Sigmoid colon (tissue), 6 donors: ENCODE measurements at regions not wholly inside any gene's neighbourhood (a gene's known extent, or its start where the extent isn't known, plus 50 kb on each side); places are given as distances from the start of the nearest gene placed in this dataset.

ENCODE experiments used
- DNase-seq: peaks from one replicate; pipeline ENCODE4 v3.0.0-alpha.2; 2019
- H3K27ac ChIP-seq, 4 donors: fragments of 200-600 bp; sonication (generic); one replicate each; pipeline ENCODE4 v1.5.1; 2016 to 2019; ENCODE audit warnings: mild to moderate bottlenecking in 1 of 4
- H3K27me3 ChIP-seq, 3 donors: fragments of 200-600 bp; sonication (generic); one replicate each; pipeline ENCODE4 v1.5.1; 2019; ENCODE audit warnings: mild to moderate bottlenecking in 1 of 3
- H3K36me3 ChIP-seq, 4 donors: fragments of 200-600 bp; sonication (generic); one replicate each; pipeline ENCODE4 v1.5.1; 2016 to 2019
- H3K4me1 ChIP-seq, 4 donors: fragments of 200-600 bp; sonication (generic); one replicate each; pipeline ENCODE4 v1.5.1; 2017 to 2019
- H3K4me3 ChIP-seq, 4 donors: fragments of 200-600 bp; sonication (generic); one replicate each; pipeline ENCODE4 v1.5.1; 2017 to 2019; ENCODE audit warnings: mild to moderate bottlenecking in 2 of 4, moderate library complexity in 1 of 4
- H3K9me3 ChIP-seq, 4 donors: fragments of 200-600 bp in 3 of 4; sonication (generic) in 3 of 4; one replicate each; pipeline versions ENCODE4 v1.5.1 to v1.6.1; 2013 to 2019
- EP300 ChIP-seq, 4 donors: sonication (generic); formaldehyde crosslinking; IDR thresholded peaks; one replicate each; pipeline ENCODE4 v1.6.1; 2017; ENCODE audit warnings: antibody characterized with exemption in 4 of 4
- POLR2A ChIP-seq, 2 donors: fragments of 450-650 bp; IDR thresholded peaks; one replicate each; pipeline ENCODE4 v1.6.1; 2016; ENCODE audit warnings: antibody characterized with exemption in 2 of 2, mild to moderate bottlenecking in 2 of 2, moderate library complexity in 2 of 2
- POLR2AphosphoS5 ChIP-seq, 4 donors: sonication (generic); formaldehyde crosslinking; IDR thresholded peaks; one replicate each; pipeline ENCODE4 v1.6.1; 2017; ENCODE audit warnings: antibody characterized with exemption in 4 of 4
- WGBS, 2 donors: extraction: QIAGEN DNeasy Blood & Tissue Kit; methylation state at CpG; one replicate each; pipeline ENCODE4 v1.1.7; 2013; 5-methylcytosine and 5-hydroxymethylcytosine counted together
- intact Hi-C: fragments of 100-400 bp; cut with DNase I; formaldehyde crosslinking; loops from one replicate; pipeline ENCODE4 v1.15.1; 2023
- TF ChIP-seq, protein P1 (sequence below), 4 experiments: fragments of 450-650 bp in 3 of 4; fragments of 200-600 bp in 1 of 4; IDR thresholded peaks; one replicate each; pipeline ENCODE4 v1.5.1; 2016 to 2019; ENCODE audit warnings: antibody characterized with exemption in 4 of 4, mild to moderate bottlenecking in 3 of 4, moderate library complexity in 2 of 4
- donor health status: healthy with polysubstance abuse.
- donor health status: healthy.

DNA sequence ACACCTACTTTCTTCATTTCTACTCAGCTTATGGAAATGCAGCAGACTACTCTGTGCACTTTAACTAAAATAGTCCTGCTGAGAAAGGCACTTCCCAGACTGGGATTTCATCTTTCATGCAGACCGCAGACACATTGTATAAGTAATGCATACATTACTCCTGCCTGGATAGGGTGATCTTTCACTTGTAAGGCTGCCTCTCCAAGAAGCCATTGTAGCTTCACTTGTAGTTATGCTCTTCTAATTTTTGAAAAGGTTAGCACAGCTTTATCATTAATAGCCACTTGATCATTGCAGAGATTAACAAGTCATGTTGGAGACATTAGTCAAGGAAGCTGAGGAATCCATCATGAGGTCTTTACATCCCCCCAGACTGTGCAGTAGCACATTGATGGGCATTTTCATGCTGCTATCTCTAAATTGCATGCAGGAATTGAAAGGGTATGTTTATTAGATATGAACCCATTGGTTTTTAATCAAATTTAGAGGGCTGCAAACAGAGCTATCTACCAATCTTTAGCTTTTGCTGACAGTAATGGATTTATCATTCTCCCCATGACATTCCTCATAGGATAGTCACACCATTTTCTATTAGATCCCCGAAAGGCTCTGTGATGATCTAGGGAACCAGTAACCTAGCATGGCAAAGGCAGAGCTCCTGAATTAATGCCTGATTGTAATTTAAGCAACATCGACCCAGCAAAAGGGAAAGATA is 1074.7 kb upstream of the NXPH2 start:
- Histone ChIP-seq H3K27me3 (no peaks in the 10 kb centered on the region), H3K36me3 (no peaks in the 10 kb centered on the region), H3K27ac (no peak overlapping the region), H3K9me3 (no peaks in the 10 kb centered on the region), H3K4me3 (no peak overlapping the region), H3K4me1 (no peaks in the 10 kb centered on the region)
- no peak for DNase-seq
- WGBS, 2 donors, result 85 to 86% methylated on average over 3 of the region's 3 CpGs
- no peak for TF ChIP-seq EP300 (IDR thresholded peaks at IDR 0.05)
- intact Hi-C loops, result no loop called here

DNA sequence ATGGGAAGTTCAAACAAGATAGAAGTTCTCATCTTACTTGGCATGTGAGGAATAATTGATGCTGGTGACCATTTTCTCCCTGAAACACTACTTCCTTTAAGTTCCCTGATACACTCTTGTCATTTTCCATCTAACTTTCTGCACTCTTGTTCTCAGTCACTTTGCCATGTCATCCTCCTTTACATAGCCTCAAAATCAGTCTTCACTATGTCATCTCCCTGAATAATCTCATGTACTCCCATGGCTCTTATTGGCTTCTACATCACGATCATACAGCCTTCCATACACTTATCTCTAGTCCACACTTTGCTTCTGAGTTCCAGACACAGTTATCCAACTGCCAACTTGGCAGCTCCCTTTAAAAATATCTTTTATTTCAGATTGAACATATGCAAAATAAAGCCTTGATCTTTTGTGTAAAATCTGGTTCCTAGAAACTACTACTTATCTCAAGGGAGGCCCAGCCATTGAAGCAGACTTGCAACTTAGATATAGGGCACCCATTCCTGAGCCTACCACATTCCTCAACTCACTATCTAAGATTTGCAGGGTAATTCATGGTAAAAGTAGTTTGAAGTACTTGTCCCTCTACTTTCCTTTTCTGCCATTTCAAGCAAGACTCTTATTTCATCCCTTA is 1070.2 kb upstream of the NXPH2 start:
- H3K36me3 ChIP-seq, result no peaks in the 10 kb centered on the region
- no peaks in the 10 kb centered on the region for H3K9me3 ChIP-seq
- H3K27ac ChIP-seq, result no peak overlapping the region
- H3K4me1 ChIP-seq, result no peaks in the 10 kb centered on the region
- DNase-seq, result no peak
- TF ChIP-seq POLR2AphosphoS5 (IDR thresholded peaks at IDR 0.05) (no peak), EP300 (IDR thresholded peaks at IDR 0.05) (no peak), POLR2A (IDR thresholded peaks at IDR 0.05) (no peak)
- TF ChIP-seq, protein P1, sequence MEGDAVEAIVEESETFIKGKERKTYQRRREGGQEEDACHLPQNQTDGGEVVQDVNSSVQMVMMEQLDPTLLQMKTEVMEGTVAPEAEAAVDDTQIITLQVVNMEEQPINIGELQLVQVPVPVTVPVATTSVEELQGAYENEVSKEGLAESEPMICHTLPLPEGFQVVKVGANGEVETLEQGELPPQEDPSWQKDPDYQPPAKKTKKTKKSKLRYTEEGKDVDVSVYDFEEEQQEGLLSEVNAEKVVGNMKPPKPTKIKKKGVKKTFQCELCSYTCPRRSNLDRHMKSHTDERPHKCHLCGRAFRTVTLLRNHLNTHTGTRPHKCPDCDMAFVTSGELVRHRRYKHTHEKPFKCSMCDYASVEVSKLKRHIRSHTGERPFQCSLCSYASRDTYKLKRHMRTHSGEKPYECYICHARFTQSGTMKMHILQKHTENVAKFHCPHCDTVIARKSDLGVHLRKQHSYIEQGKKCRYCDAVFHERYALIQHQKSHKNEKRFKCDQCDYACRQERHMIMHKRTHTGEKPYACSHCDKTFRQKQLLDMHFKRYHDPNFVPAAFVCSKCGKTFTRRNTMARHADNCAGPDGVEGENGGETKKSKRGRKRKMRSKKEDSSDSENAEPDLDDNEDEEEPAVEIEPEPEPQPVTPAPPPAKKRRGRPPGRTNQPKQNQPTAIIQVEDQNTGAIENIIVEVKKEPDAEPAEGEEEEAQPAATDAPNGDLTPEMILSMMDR (IDR thresholded peaks at IDR 0.05), result no peak
- intact Hi-C loops, result no loop called here
- 72 to 75% methylated on average over 1 of the region's 1 CpG for WGBS, 2 donors
- no peaks in the 10 kb centered on the region for H3K27me3 ChIP-seq
- no peak overlapping the region for H3K4me3 ChIP-seq

DNA sequence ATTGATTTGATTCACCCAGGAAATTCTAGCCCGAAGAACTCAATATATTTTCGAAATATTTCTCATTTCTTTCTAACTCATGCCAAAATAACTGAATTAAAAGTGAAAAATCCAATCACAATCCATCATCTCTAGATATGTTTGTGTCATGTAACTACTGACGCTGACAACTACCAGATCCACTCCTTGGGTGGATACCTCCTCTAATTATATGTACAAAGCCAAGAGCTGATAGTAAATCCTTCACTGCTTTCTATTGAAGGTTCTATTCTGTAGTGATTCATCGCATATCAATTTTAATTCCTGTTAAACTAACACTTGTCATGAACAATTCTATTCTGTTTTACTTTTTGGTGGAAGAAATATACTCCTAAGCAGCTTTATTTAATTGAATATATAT is 1056.6 kb upstream of the NXPH2 start:
- Histone ChIP-seq H3K9me3 (peaks cover 0 to 6% (median 0%) of the 10 kb centered on the region in 4 donors), H3K27me3 (no peaks in the 10 kb centered on the region), H3K4me3 (no peak overlapping the region), H3K27ac (no peak overlapping the region), H3K36me3 (no peaks in the 10 kb centered on the region), H3K4me1 (no peaks in the 10 kb centered on the region)
- WGBS, 2 donors, result 71 to 75% methylated on average over 4 of the region's 4 CpGs
- intact Hi-C loops, result no loop called here
- no peak for DNase-seq
- TF ChIP-seq POLR2A (IDR thresholded peaks at IDR 0.05), result no peak
- TF ChIP-seq, protein P1 (IDR thresholded peaks at IDR 0.05), result no peak
- TF ChIP-seq EP300 (IDR thresholded peaks at IDR 0.05), result no peak
- TF ChIP-seq POLR2AphosphoS5 (IDR thresholded peaks at IDR 0.05), result no peak

DNA sequence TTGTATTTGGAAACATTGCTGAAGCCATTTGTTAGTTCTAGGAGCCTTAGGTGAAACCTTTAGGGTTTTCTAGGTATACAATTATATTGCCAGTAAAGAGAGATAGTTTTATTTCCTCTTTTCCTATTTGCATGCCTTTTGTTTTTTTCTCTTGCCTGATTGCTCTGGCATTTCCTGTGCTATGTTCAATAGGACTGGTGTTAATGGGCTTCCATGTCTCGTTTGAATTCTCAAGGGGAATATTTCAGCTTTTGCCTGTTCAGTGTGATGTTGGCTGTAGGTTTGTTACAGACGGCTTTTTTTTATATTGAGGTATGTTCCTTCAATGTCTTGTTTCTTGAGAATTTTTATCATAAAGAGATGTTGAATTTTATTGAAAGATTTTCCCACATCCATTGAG is 1054.9 kb upstream of the NXPH2 start:
- no peaks in the 10 kb centered on the region for H3K27me3 ChIP-seq
- no peak for DNase-seq
- TF ChIP-seq POLR2AphosphoS5 (IDR thresholded peaks at IDR 0.05), result no peak
- H3K27ac ChIP-seq, result no peak overlapping the region
- H3K4me1 ChIP-seq, result no peaks in the 10 kb centered on the region
- 48 to 56% methylated on average over 2 of the region's 2 CpGs for WGBS, 2 donors
- H3K4me3 ChIP-seq, result no peak overlapping the region
- intact Hi-C loops, result no loop called here
- no peaks in the 10 kb centered on the region for H3K9me3 ChIP-seq
- H3K36me3 ChIP-seq, result no peaks in the 10 kb centered on the region

DNA sequence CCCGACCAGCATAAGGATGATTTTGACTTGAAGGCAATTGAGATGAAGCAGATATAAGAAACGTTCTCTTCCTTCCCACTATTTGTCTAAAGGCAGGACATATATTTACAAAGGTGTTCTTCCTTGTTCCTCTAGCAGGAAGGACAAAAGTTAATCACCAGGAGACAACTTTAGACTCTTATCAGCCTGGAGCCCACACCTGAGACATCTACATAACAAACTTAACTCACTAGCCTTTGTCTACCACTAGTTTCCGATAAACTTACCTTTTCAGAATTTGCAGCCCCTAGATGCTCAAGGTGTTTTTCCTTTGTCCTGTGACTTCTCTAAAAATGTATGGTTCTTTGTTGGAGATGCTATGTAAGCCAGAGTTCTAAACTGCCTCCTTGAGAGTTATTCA is 1047.8 kb upstream of the NXPH2 start:
- no peak for DNase-seq
- intact Hi-C loops, result no loop called here
- WGBS, 2 donors, result 35 to 62% methylated on average over 3 of the region's 3 CpGs
- TF ChIP-seq POLR2A (IDR thresholded peaks at IDR 0.05) (no peak), POLR2AphosphoS5 (IDR thresholded peaks at IDR 0.05) (no peak), EP300 (IDR thresholded peaks at IDR 0.05) (no peak)
- TF ChIP-seq, protein P1 (IDR thresholded peaks at IDR 0.05), result no peak
- no peaks in the 10 kb centered on the region for H3K4me1 ChIP-seq
- no peak overlapping the region for H3K4me3 ChIP-seq
- H3K27ac ChIP-seq, result no peak overlapping the region
- no peaks in the 10 kb centered on the region for H3K9me3 ChIP-seq
- H3K36me3 ChIP-seq, result no peaks in the 10 kb centered on the region
- no peaks in the 10 kb centered on the region for H3K27me3 ChIP-seq
